Cardiac fibroblast (primary cell): ENCODE measurements at regions not wholly inside any gene's neighbourhood (a gene's known extent, or its start where the extent isn't known, plus 50 kb on each side); places are given as distances from the start of the nearest gene placed in this dataset.

Experiments
- DNase-seq, 2 donors: peaks; one replicate each; pipeline versions ENCODE4 v3.0.0 to v3.0.0-alpha.2; 2010; ENCODE audit warnings: low read depth in 2 of 2
- H3K4me3 ChIP-seq, 2 donors: replicated peaks in 1 of 2; 1 replicate in 1 of 2; 2 replicates in 1 of 2; pipeline ENCODE4 v1.5.1; 2011; ENCODE audit warnings: low read depth in 2 of 2, low read length in 2 of 2, mild to moderate bottlenecking in 2 of 2, moderate library complexity in 1 of 2
- TF ChIP-seq, protein P1 (sequence below): IDR thresholded peaks from one replicate; pipeline ENCODE4 v1.5.1; 2011; ENCODE audit warnings: low read depth, mild to moderate bottlenecking, low read length, inconsistent platforms

DNA sequence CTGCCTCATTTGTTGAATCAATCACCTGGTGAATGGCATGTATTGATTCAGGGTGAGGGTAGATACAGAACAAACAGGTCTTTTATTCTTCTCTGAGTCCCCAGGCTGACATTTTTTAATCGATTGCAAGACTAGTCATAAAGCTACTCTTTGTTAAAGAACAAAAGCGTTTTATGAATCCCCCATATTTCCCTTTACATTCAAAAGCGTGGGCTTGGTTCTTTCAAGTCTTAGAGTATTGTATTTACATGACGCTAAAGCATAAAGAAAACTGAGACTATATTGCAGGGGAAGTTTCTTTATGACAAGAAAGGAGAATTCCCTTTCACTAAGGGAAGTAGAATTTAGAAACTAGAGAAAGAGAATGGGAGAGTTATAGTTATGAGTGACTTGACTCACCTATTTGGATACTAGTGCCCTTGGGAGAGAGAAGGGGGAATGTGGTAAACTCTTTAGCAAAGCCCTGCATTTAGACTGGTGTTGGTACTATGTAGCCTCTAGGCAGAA is 69.3 kb upstream of the PDE5A start:
- DNase-seq: no peak
- TF ChIP-seq, protein P1, sequence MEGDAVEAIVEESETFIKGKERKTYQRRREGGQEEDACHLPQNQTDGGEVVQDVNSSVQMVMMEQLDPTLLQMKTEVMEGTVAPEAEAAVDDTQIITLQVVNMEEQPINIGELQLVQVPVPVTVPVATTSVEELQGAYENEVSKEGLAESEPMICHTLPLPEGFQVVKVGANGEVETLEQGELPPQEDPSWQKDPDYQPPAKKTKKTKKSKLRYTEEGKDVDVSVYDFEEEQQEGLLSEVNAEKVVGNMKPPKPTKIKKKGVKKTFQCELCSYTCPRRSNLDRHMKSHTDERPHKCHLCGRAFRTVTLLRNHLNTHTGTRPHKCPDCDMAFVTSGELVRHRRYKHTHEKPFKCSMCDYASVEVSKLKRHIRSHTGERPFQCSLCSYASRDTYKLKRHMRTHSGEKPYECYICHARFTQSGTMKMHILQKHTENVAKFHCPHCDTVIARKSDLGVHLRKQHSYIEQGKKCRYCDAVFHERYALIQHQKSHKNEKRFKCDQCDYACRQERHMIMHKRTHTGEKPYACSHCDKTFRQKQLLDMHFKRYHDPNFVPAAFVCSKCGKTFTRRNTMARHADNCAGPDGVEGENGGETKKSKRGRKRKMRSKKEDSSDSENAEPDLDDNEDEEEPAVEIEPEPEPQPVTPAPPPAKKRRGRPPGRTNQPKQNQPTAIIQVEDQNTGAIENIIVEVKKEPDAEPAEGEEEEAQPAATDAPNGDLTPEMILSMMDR: no peak

DNA sequence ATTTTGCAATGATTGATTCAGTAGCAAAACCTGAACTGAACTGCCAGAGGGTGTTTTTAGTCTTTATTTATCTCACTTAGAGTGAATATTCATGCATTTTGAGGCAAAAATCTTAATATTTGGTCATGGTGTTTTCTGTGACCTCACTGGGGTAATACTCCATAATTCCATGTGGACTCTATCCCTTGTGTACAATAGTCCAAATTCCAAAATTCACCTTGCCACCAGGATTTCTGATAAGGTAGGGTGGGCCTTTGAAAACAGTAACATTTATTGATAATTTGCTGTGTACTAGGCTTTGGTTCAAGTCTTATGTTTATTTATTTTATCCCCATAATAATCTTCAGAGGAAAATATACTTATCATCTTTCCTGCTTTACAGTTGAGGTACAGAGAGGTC is 68.4 kb upstream of the PDE5A start:
- TF ChIP-seq, protein P1: no peak
- no peak overlapping the region for H3K4me3 ChIP-seq
- no peak for DNase-seq

More for the DNA sequence above, 69.3 kb upstream of the PDE5A start:
- no peak overlapping the region for H3K4me3 ChIP-seq

DNA sequence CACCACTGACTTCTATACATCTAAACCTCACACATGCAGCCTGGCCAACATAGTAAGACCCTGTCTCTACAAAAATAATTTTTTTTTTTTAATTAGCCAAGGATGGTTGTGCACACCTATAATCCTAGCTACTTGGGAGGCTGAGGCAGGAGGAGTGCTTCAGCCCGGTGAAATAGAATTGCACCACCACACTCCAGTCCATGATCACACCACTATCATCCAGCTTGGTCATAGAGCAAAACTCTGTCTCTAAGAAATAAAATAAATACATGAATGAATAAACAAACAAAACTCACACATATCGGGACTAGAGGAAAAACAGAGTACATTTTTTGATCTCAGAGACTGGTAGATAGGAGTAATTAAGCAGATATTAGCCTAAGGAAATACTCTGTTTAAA is 66.6 kb upstream of the PDE5A start:
- TF ChIP-seq, protein P1: no peak
- no peak overlapping the region for H3K4me3 ChIP-seq

DNA sequence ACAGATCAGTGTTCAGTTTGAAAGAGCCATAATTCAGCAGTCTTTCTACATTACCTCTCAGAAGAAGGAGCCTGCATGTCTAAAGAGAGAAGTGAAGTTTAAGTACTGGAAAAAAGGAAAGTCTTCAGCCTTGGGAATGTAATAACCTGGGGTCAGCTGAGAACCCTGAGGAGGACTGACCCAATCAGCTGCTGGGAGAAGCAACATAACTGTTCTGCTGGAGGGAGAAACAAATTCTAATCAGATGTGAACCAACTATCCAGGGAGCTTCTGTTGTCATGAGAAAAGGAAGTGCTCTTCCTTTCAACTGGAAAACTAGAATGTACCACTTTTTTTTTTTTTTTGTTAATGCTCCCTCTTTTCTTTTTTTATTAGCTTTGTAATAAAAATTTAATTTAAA is 64.5 kb upstream of the PDE5A start:
- TF ChIP-seq, protein P1: no peak
- peak; percentile 6 to 12 for DNase-seq
- H3K4me3 ChIP-seq: no peak overlapping the region

More for the DNA sequence above, 66.6 kb upstream of the PDE5A start:
- no peak for DNase-seq

DNA sequence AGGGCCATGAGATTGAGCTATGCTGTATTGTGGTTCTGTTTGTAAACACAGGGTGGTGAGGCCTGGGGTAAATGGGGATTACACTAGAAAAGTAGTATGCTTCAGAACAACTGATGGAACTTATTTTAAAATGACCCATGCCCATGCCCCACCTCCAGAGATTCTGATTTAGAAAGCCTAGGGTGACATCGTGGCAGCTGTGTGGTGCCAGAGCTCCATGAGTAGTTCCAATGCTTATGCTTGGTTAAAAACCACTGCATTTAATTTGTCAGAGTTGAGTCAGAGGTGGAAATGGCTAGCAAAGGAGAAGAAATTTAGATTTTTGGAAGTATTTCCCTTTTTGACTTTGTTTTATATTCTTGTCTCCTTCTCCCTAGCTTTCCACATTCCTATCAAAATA is 63.4 kb upstream of the PDE5A start:
- H3K4me3 ChIP-seq: no peak overlapping the region
- peak in 1 of 2 donors; percentile 52 for DNase-seq
- TF ChIP-seq, protein P1: no peak

DNA sequence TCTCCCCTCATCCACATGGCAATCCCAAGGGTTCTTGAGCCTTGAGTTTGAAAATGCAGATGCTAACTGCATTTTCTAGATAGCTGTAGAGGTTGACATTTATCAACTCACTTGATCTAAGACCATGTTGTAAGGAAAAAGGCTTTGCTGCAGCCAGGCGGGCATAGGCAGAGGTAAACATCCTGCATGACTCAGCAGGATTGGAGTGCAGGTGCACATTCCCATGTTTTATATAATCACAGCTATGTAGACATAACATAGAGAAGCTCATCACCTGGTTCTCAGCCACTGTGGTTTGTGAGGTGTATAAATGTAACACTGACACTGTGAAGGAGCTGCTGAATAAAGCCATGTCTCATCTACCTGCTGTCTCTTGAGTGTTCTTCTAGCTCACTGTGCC is 62.3 kb upstream of the PDE5A start:
- DNase-seq: no peak
- H3K4me3 ChIP-seq: no peak overlapping the region
- TF ChIP-seq, protein P1: no peak

DNA sequence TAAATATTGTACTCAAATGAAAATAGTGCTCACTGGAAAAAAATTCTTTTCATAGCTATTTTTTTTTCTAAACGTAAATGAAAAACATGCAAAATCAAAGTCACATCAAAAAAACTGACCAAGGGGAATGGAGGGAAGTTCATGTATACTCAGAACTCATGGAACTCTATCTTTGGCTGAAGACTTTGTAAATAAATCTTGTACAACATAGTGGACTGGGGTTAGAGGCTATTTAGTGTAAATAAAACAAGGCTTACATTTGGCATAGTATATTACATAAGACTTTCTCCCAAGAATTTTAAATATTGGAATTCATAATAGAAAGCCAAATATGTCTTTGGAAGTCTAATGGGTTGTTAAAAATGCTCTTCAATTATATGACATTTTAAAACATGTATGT is 59.8 kb upstream of the PDE5A start:
- DNase-seq: no peak

More for the DNA sequence above, 59.8 kb upstream of the PDE5A start:
- TF ChIP-seq, protein P1: no peak
- no peak overlapping the region for H3K4me3 ChIP-seq
